ENCODE measurements at regions not wholly inside any gene's neighbourhood (a gene's known extent, or its start where the extent isn't known, plus 50 kb on each side); places are given as distances from the start of the nearest gene placed in this dataset.

DNA sequence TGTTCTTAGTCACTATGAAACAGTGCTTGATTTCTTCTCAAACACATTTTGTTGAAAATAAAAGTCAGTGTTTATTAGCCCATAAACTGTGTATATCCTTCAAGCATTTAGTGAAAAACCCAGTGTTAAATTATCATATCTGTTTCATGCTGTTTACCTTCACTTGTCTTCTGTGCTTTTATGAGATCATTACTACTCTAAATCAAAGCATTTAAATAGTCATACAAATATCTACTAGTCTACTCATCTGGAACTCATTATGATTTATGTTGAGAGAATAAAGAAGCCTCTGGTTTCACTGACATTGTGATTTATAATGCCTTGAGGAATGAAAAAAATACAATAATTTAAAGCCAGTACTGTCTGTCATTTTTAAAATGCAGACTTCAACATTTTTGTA, 366.5 kb downstream of the SLCO4C1 start:
- Histone ChIP-seq H3K27me3 (no peaks in the 10 kb centered on the region), H3K9me3 (replicated peaks in 1 of 3) (no peaks in the 10 kb centered on the region), H3K27ac (no peak overlapping the region), H3K4me1 (replicated peaks in 1 of 2) (no peaks in the 10 kb centered on the region), H3K36me3 (replicated peaks in 1 of 2) (no peaks in the 10 kb centered on the region), H3K4me3 (no peak overlapping the region)
- TF ChIP-seq CTCF (IDR thresholded peaks at IDR 0.05): no peak
- no peak for TF ChIP-seq POLR2A (IDR thresholded peaks at IDR 0.05)
- intact Hi-C loops (cut with DNase I): no loop called here
- DNase-seq: no peak

DNA sequence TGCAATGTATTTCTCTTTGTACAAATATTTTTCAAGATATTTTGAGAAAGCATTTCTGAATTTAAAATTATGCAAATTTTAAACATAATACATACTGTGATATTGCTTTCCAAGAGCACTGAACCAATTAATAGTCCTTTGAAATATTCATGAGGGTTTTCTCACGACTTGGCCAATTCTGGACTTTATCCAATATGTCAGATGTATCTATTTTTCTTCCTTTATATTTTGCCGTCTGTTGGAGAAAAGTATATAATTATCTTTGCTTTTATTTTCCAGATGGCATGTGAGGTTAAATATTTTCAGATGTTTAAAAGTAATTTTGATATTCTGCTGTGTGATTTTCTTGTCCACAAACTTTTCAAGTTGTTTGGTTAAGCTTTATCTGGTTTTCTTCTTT, 378.9 kb downstream of the SLCO4C1 start:
- DNase-seq: no peak
- 49 to 62% (median 54%) methylated on average over 2 of the region's 2 CpGs for WGBS, 4 donors
- intact Hi-C loops (cut with DNase I): no loop called here

GRCh38 chr5:101915554-101915953, 380.5 kb downstream of the SLCO4C1 start:
- Histone ChIP-seq H3K36me3 (replicated peaks in 1 of 2) (no peaks in the 10 kb centered on the region), H3K9me3 (replicated peaks in 1 of 3) (no peaks in the 10 kb centered on the region), H3K27me3 (no peaks in the 10 kb centered on the region), H3K4me3 (no peak overlapping the region), H3K27ac (no peak overlapping the region), H3K4me1 (replicated peaks in 1 of 2) (no peaks in the 10 kb centered on the region)
- WGBS, 4 donors: 77 to 87% (median 82%) methylated on average over 7 of the region's 7 CpGs
- no peak for TF ChIP-seq CTCF (IDR thresholded peaks at IDR 0.05)
- no peak for TF ChIP-seq POLR2A (IDR thresholded peaks at IDR 0.05)
- intact Hi-C loops (cut with DNase I): no loop called here
- DNase-seq: no peak

More for the DNA sequence above, 378.9 kb downstream of the SLCO4C1 start:
- Histone ChIP-seq H3K9me3 (replicated peaks in 1 of 3) (no peaks in the 10 kb centered on the region), H3K36me3 (replicated peaks in 1 of 2) (no peaks in the 10 kb centered on the region), H3K27me3 (no peaks in the 10 kb centered on the region), H3K4me1 (replicated peaks in 1 of 2) (no peaks in the 10 kb centered on the region), H3K4me3 (no peak overlapping the region), H3K27ac (no peak overlapping the region)
- TF ChIP-seq CTCF (IDR thresholded peaks at IDR 0.05): no peak
- TF ChIP-seq POLR2A (IDR thresholded peaks at IDR 0.05): no peak

DNA sequence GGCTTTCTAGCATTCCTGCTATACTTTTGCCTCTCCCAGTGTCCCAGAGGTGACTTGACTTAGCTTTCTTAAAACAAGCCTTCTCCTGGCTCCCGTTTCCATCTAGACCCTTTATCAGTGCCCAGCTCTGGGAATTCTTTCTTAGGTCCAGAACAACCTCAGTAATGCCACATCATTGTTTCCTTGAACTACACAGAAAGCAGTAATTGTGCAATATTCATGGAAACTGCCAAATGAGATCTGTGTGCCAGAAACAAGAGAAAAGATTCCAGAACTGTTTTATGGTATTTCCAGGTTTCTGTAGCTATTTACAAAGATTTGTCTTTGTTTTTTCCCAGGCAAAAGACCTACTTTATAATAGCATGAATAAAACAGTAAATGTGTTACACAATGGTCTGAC, 391.3 kb downstream of the SLCO4C1 start:
- Histone ChIP-seq H3K9me3 (replicated peaks in 1 of 3) (no peaks in the 10 kb centered on the region), H3K4me1 (replicated peaks in 1 of 2) (no peaks in the 10 kb centered on the region), H3K27me3 (no peaks in the 10 kb centered on the region), H3K27ac (no peak overlapping the region), H3K4me3 (no peak overlapping the region), H3K36me3 (replicated peaks in 1 of 2) (no peaks in the 10 kb centered on the region)
- TF ChIP-seq POLR2A (IDR thresholded peaks at IDR 0.05): no peak
- TF ChIP-seq CTCF (IDR thresholded peaks at IDR 0.05): no peak
- 18 to 50% (median 39%) methylated on average over 1 of the region's 1 CpG for WGBS, 4 donors
- DNase-seq: no peak
- intact Hi-C loops (cut with DNase I): no loop called here

Data from adrenal gland (tissue), 9 donors.